SU-DHL-6 (cell line): ENCODE measurements at regions not wholly inside any gene's neighbourhood (a gene's known extent, or its start where the extent isn't known, plus 50 kb on each side); places are given as distances from the start of the nearest gene placed in this dataset.

ENCODE experiments used
- H2AFZ ChIP-seq: fragments of 200-600 bp; sonication (generic); 2 replicates; pipeline ENCODE4 v1.6.1; 2014; ENCODE audit warnings: low read depth, mild to moderate bottlenecking, moderate library complexity, mixed read lengths, antibody characterized with exemption, low read length; ENCODE audit not compliant: severe bottlenecking
- H3F3A ChIP-seq: fragments of 200-600 bp; shearing (Covaris generic); 2 replicates; pipeline ENCODE4 v1.6.0; 2016; ENCODE audit warnings: antibody characterized with exemption, mild to moderate bottlenecking; ENCODE audit not compliant: insufficient read depth
- H3K27ac ChIP-seq: fragments of 200-600 bp; sonication (generic); 2 replicates; pipeline ENCODE4 v1.5.1; 2016; ENCODE audit warnings: low read depth, mild to moderate bottlenecking, low read length, moderate library complexity, mixed read lengths
- H3K27me3 ChIP-seq: fragments of 200-600 bp; sonication (generic), shearing (Covaris generic); 2 replicates; pipeline ENCODE4 v1.6.0; 2014; ENCODE audit warnings: mild to moderate bottlenecking, low read length
- H3K36me3 ChIP-seq: fragments of 200-600 bp; sonication (generic); 2 replicates; pipeline ENCODE4 v1.6.1; 2014; ENCODE audit warnings: mild to moderate bottlenecking, low read length, mixed read lengths
- H3K4me2 ChIP-seq: fragments of 300-600, 200-600 bp; shearing (Covaris generic), sonication (generic); 2 replicates; pipeline ENCODE4 v1.6.0; 2014; ENCODE audit warnings: low read length, low read depth, mild to moderate bottlenecking; ENCODE audit not compliant: poor library complexity, severe bottlenecking
- H3K4me3 ChIP-seq: fragments of 200-600 bp; sonication (generic); 2 replicates; pipeline ENCODE4 v1.5.1; 2014; ENCODE audit warnings: antibody characterized with exemption, low read length, mild to moderate bottlenecking, mixed read lengths; ENCODE audit not compliant: insufficient read depth, poor library complexity, severe bottlenecking
- H3K79me2 ChIP-seq: fragments of 200-600 bp; sonication (generic); 2 replicates; pipeline ENCODE4 v1.6.1; 2014; ENCODE audit warnings: mild to moderate bottlenecking, low read length, moderate library complexity; ENCODE audit not compliant: insufficient read depth
- H3K9ac ChIP-seq: fragments of 200-600 bp; sonication (generic); 2 replicates; pipeline ENCODE4 v1.7.0; 2014; ENCODE audit warnings: mild to moderate bottlenecking, low read length
- H3K9me2 ChIP-seq: fragments of 200-600 bp; sonication (generic); replicated peaks from 2 replicates; pipeline ENCODE4 v1.6.1; 2014; ENCODE audit warnings: low read length; ENCODE audit not compliant: insufficient read depth
- H3K9me3 ChIP-seq: fragments of 200-600 bp; sonication (generic); 2 replicates; pipeline ENCODE4 v1.6.1; 2014; ENCODE audit warnings: low read length, mixed read lengths; ENCODE audit not compliant: insufficient read depth
- H4K20me1 ChIP-seq: fragments of 200-600 bp; sonication (generic); 2 replicates; pipeline ENCODE4 v1.6.1; 2014; ENCODE audit warnings: low read depth, mild to moderate bottlenecking, antibody characterized with exemption, low read length, moderate library complexity, mixed read lengths
- EZH2phosphoT487 ChIP-seq: fragments of 200-600 bp; sonication (generic), shearing (Covaris generic); conservative IDR thresholded peaks from 2 replicates; pipeline ENCODE4 v1.6.1; 2018; ENCODE audit warnings: mild to moderate bottlenecking, antibody characterized with exemption, low read length, moderate library complexity, mixed read lengths
- TF ChIP-seq, protein P1 (sequence below): fragments of 200-600 bp; sonication (generic); IDR thresholded peaks from one replicate; pipeline ENCODE4 v1.5.1; 2017; ENCODE audit warnings: antibody characterized with exemption, mild to moderate bottlenecking, low read length, moderate library complexity; ENCODE audit not compliant: insufficient read depth, poor library complexity, severe bottlenecking

GRCh38 chr2:67792681-67793091 is 270.1 kb downstream of the C1D start:
- Histone ChIP-seq H4K20me1 (no peaks in the 10 kb centered on the region), H3K9me3 (no peaks in the 10 kb centered on the region), H3K27ac (no peak overlapping the region), H3K4me3 (no peak overlapping the region), H3K36me3 (no peaks in the 10 kb centered on the region), H3K79me2 (no peaks in the 10 kb centered on the region), H3K9me2 (no peaks in the 10 kb centered on the region), H3F3A (no peaks in the 10 kb centered on the region), H3K9ac (no peak overlapping the region), H2AFZ (no peak overlapping the region), H3K4me2 (no peak overlapping the region), H3K27me3 (no peaks in the 10 kb centered on the region)
- TF ChIP-seq, protein P1, sequence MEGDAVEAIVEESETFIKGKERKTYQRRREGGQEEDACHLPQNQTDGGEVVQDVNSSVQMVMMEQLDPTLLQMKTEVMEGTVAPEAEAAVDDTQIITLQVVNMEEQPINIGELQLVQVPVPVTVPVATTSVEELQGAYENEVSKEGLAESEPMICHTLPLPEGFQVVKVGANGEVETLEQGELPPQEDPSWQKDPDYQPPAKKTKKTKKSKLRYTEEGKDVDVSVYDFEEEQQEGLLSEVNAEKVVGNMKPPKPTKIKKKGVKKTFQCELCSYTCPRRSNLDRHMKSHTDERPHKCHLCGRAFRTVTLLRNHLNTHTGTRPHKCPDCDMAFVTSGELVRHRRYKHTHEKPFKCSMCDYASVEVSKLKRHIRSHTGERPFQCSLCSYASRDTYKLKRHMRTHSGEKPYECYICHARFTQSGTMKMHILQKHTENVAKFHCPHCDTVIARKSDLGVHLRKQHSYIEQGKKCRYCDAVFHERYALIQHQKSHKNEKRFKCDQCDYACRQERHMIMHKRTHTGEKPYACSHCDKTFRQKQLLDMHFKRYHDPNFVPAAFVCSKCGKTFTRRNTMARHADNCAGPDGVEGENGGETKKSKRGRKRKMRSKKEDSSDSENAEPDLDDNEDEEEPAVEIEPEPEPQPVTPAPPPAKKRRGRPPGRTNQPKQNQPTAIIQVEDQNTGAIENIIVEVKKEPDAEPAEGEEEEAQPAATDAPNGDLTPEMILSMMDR, result no peak
- TF ChIP-seq EZH2phosphoT487, result no peak

GRCh38 chr2:67797801-67798540 is 264.8 kb downstream of the C1D start:
- Histone ChIP-seq H3K79me2 (no peaks in the 10 kb centered on the region), H3K4me2 (no peak overlapping the region), H3K36me3 (no peaks in the 10 kb centered on the region), H3K4me3 (no peak overlapping the region), H2AFZ (no peak overlapping the region), H3F3A (no peaks in the 10 kb centered on the region), H3K9me3 (no peaks in the 10 kb centered on the region), H3K27ac (no peak overlapping the region), H3K27me3 (no peaks in the 10 kb centered on the region), H4K20me1 (no peaks in the 10 kb centered on the region), H3K9ac (no peak overlapping the region), H3K9me2 (no peaks in the 10 kb centered on the region)
- TF ChIP-seq, protein P1, result no peak
- no peak for TF ChIP-seq EZH2phosphoT487

DNA sequence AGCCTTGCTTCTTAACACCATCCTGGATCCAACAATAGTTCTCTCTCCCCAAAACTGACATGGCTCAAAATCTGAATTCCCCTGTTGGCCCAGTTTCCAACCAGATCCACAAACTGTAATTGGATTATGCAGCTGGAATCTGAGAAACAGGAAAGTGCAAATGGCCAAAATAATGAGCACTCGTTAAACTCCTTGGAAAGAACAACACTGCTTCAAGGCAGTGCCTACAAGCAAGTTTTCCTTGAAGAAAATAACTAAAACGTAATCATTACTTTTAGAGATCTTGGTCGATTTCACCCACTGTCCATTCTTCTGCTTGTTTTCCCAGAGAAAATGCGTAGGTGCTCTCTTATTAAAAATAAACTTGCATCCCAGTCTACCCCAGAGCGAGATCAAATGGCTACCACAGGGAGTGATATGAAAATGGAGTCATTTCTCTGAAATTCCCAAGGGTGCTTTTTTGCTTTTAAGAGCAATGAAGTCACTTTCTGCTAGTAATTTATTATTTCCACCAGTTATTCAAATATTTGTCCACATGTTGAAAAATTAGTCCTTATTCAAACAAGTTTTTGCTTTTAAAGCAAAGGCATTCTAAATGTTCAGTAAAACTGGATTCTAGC is 264.2 kb downstream of the C1D start:
- TF ChIP-seq EZH2phosphoT487, result no peak
- TF ChIP-seq, protein P1, result no peak
- no peaks in the 10 kb centered on the region for H3K36me3 ChIP-seq
- no peak overlapping the region for H3K4me2 ChIP-seq
- no peak overlapping the region for H2AFZ ChIP-seq
- no peaks in the 10 kb centered on the region for H3F3A ChIP-seq
- no peak overlapping the region for H3K4me3 ChIP-seq
- no peaks in the 10 kb centered on the region for H3K9me2 ChIP-seq
- no peak overlapping the region for H3K27ac ChIP-seq
- no peaks in the 10 kb centered on the region for H3K79me2 ChIP-seq
- no peaks in the 10 kb centered on the region for H4K20me1 ChIP-seq
- no peak overlapping the region for H3K9ac ChIP-seq
- no peaks in the 10 kb centered on the region for H3K9me3 ChIP-seq
- no peaks in the 10 kb centered on the region for H3K27me3 ChIP-seq
